HepG2 (cell line): ENCODE measurements at regions not wholly inside any gene's neighbourhood (a gene's known extent, or its start where the extent isn't known, plus 50 kb on each side); places are given as distances from the start of the nearest gene placed in this dataset.

Experiments
- E2F1 ChIP-seq: sonication (generic); formaldehyde crosslinking; IDR thresholded peaks from 2 replicates; pipeline ENCODE4 v1.5.0; 2020; ENCODE audit warnings: missing genetic modification reagents
- ETS1 ChIP-seq: sonication (generic); formaldehyde crosslinking; IDR thresholded peaks from 2 replicates; pipeline ENCODE4 v1.4.0; 2020; ENCODE audit warnings: missing genetic modification reagents

- TF ChIP-seq E2F1 (CRISPR knock-in tag), result no peak
- no peak for TF ChIP-seq ETS1 (CRISPR knock-in tag)
Measured at GRCh38 chr14:82035397-82035796, 501.7 kb upstream of the SEL1L start.
